Neural cell (in vitro differentiated cells): ENCODE measurements at regions not wholly inside any gene's neighbourhood (a gene's known extent, or its start where the extent isn't known, plus 50 kb on each side); places are given as distances from the start of the nearest gene placed in this dataset.
"Not testable (repeated sequence)": the region's sequence is repeated elsewhere in the genome, so short reads cannot be mapped to it uniquely, and the experiment has no call there.

ENCODE experiments used
- EP300 ChIP-seq: fragments of 450-650 bp; conservative IDR thresholded peaks from 2 replicates; pipeline ENCODE4 v1.6.1; 2014; ENCODE audit warnings: antibody characterized with exemption, mild to moderate bottlenecking, moderate library complexity; ENCODE audit not compliant: poor library complexity, severe bottlenecking
- EZH2 ChIP-seq: fragments of 200-600, 300-800 bp; shearing (Covaris generic), sonication (generic); IDR thresholded peaks from 2 replicates; pipeline ENCODE4 v1.6.1; 2014; ENCODE audit warnings: antibody characterized with exemption, low read length, borderline replicate concordance, mild to moderate bottlenecking; ENCODE audit not compliant: insufficient read depth, poor library complexity, severe bottlenecking
- POLR2AphosphoS5 ChIP-seq: IDR thresholded peaks from 2 replicates; pipeline ENCODE4 v1.6.1; 2012
- RAD21 ChIP-seq: fragments of 450-650 bp; conservative IDR thresholded peaks from 2 replicates; pipeline ENCODE4 v1.6.1; 2014; ENCODE audit warnings: antibody characterized with exemption, mild to moderate bottlenecking, moderate library complexity
- SMC3 ChIP-seq: fragments of 450-650 bp; conservative IDR thresholded peaks from 2 replicates; pipeline ENCODE4 v1.6.1; 2014; ENCODE audit warnings: antibody characterized with exemption, mild to moderate bottlenecking, moderate library complexity; ENCODE audit not compliant: poor library complexity
- TAF1 ChIP-seq: IDR thresholded peaks from 2 replicates; pipeline ENCODE4 v1.6.1; 2012; ENCODE audit warnings: low read depth
- TF ChIP-seq, protein P1 (sequence below): fragments of 450-650 bp; IDR thresholded peaks from 2 replicates; pipeline ENCODE4 v1.5.1; 2014; ENCODE audit warnings: antibody characterized with exemption, mild to moderate bottlenecking, moderate library complexity; ENCODE audit not compliant: poor library complexity, severe bottlenecking
- TF ChIP-seq, protein P2 (sequence below): IDR thresholded peaks from 2 replicates; pipeline ENCODE4 v1.6.1; 2012; ENCODE audit warnings: borderline replicate concordance

DNA sequence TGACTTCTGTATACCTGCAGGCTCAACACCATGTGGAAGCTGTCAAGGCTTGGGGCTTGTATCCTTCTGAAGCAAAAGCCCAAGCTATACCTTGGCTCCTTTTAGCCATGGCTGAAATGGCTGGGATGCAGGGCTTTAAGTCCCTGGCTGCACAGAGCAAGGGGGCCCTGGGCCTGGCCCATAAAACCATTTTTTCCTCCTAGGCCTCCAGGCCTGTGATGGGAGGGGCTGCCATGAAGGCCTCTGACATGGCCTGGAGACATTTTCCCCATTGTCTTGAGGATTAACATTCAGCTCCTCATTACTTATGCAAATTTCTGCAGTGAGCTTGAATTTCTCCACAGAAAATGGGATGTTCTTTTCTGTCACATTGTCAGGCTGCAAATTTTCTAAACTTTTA, 878.0 kb upstream of the SOX11 start:
- TF ChIP-seq SMC3, POLR2AphosphoS5, EZH2, RAD21, EP300, TAF1: not testable (repeated sequence)
- TF ChIP-seq, protein P1, sequence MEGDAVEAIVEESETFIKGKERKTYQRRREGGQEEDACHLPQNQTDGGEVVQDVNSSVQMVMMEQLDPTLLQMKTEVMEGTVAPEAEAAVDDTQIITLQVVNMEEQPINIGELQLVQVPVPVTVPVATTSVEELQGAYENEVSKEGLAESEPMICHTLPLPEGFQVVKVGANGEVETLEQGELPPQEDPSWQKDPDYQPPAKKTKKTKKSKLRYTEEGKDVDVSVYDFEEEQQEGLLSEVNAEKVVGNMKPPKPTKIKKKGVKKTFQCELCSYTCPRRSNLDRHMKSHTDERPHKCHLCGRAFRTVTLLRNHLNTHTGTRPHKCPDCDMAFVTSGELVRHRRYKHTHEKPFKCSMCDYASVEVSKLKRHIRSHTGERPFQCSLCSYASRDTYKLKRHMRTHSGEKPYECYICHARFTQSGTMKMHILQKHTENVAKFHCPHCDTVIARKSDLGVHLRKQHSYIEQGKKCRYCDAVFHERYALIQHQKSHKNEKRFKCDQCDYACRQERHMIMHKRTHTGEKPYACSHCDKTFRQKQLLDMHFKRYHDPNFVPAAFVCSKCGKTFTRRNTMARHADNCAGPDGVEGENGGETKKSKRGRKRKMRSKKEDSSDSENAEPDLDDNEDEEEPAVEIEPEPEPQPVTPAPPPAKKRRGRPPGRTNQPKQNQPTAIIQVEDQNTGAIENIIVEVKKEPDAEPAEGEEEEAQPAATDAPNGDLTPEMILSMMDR: not testable (repeated sequence)
- TF ChIP-seq, protein P2, sequence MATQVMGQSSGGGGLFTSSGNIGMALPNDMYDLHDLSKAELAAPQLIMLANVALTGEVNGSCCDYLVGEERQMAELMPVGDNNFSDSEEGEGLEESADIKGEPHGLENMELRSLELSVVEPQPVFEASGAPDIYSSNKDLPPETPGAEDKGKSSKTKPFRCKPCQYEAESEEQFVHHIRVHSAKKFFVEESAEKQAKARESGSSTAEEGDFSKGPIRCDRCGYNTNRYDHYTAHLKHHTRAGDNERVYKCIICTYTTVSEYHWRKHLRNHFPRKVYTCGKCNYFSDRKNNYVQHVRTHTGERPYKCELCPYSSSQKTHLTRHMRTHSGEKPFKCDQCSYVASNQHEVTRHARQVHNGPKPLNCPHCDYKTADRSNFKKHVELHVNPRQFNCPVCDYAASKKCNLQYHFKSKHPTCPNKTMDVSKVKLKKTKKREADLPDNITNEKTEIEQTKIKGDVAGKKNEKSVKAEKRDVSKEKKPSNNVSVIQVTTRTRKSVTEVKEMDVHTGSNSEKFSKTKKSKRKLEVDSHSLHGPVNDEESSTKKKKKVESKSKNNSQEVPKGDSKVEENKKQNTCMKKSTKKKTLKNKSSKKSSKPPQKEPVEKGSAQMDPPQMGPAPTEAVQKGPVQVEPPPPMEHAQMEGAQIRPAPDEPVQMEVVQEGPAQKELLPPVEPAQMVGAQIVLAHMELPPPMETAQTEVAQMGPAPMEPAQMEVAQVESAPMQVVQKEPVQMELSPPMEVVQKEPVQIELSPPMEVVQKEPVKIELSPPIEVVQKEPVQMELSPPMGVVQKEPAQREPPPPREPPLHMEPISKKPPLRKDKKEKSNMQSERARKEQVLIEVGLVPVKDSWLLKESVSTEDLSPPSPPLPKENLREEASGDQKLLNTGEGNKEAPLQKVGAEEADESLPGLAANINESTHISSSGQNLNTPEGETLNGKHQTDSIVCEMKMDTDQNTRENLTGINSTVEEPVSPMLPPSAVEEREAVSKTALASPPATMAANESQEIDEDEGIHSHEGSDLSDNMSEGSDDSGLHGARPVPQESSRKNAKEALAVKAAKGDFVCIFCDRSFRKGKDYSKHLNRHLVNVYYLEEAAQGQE: not testable (repeated sequence)
